MM.1S (cell line): ENCODE measurements at regions not wholly inside any gene's neighbourhood (a gene's known extent, or its start where the extent isn't known, plus 50 kb on each side); places are given as distances from the start of the nearest gene placed in this dataset.

Source experiments
- DNase-seq: peaks from one replicate; pipeline ENCODE4 v3.0.0-alpha.2; 2015
- H2AFZ ChIP-seq: fragments of 300-600 bp; sonication (generic); 2 replicates; pipeline ENCODE4 v1.6.0; 2016; ENCODE audit warnings: antibody characterized with exemption, low read length
- H3F3A ChIP-seq: fragments of 300-600 bp; sonication (generic); 2 replicates; pipeline ENCODE4 v1.6.1; 2016; ENCODE audit warnings: mild to moderate bottlenecking, antibody characterized with exemption, low read length, moderate library complexity, mixed read lengths; ENCODE audit not compliant: insufficient read depth
- H3K27ac ChIP-seq: fragments of 300-600 bp; sonication (generic); 2 replicates; pipeline ENCODE4 v1.5.1; 2016; ENCODE audit warnings: mild to moderate bottlenecking, low read length
- H3K27me3 ChIP-seq: fragments of 300-600 bp; sonication (generic); replicated peaks from 2 replicates; pipeline ENCODE4 v1.6.0; 2016; ENCODE audit warnings: low read length; ENCODE audit not compliant: insufficient read depth
- H3K36me3 ChIP-seq: fragments of 300-600 bp; sonication (generic); replicated peaks from 2 replicates; pipeline ENCODE4 v1.6.1; 2016; ENCODE audit warnings: mild to moderate bottlenecking, low read length, mixed read lengths; ENCODE audit not compliant: insufficient read depth
- H3K4me1 ChIP-seq: fragments of 300-600 bp; sonication (generic); 2 replicates; pipeline ENCODE4 v1.6.1; 2016; ENCODE audit warnings: low read length, mixed read lengths
- H3K4me2 ChIP-seq: fragments of 300-600 bp; sonication (generic); 2 replicates; pipeline ENCODE4 v1.6.0; 2016; ENCODE audit warnings: low read depth, low read length
- H3K4me3 ChIP-seq: fragments of 300-600 bp; sonication (generic); 2 replicates; pipeline ENCODE4 v1.5.1; 2016; ENCODE audit warnings: low read length, mixed read lengths
- H3K79me2 ChIP-seq: fragments of 300-600 bp; sonication (generic); 2 replicates; pipeline ENCODE4 v1.6.1; 2016; ENCODE audit warnings: mixed run types, low read length, mixed read lengths
- H3K9ac ChIP-seq: fragments of 300-600 bp; sonication (generic); 2 replicates; pipeline ENCODE4 v1.6.1; 2016; ENCODE audit warnings: low read length, mixed read lengths
- H3K9me2 ChIP-seq: fragments of 300-600 bp; sonication (generic); replicated peaks from 2 replicates; pipeline ENCODE4 v1.6.1; 2016; ENCODE audit warnings: mild to moderate bottlenecking, low read length, mixed read lengths; ENCODE audit not compliant: insufficient read depth
- H3K9me3 ChIP-seq: fragments of 300-600 bp; sonication (generic); replicated peaks from 2 replicates; pipeline ENCODE4 v1.6.1; 2016; ENCODE audit warnings: mild to moderate bottlenecking, low read length, mixed read lengths; ENCODE audit not compliant: insufficient read depth
- H4K20me1 ChIP-seq: fragments of 300-600 bp; sonication (generic); 2 replicates; pipeline ENCODE4 v1.6.1; 2016; ENCODE audit warnings: mild to moderate bottlenecking, low read length, moderate library complexity, mixed read lengths; ENCODE audit not compliant: insufficient read depth
- CTCF ChIP-seq: fragments of 300-600 bp; sonication (generic); IDR thresholded peaks from 2 replicates; pipeline ENCODE4 v1.5.1; 2016; ENCODE audit warnings: antibody characterized with exemption, low read length, mixed read lengths
- EZH2 ChIP-seq: fragments of 300-600 bp; sonication (generic); optimal IDR thresholded peaks from 2 replicates; pipeline ENCODE3; 2017; ENCODE audit warnings: low read depth, mild to moderate bottlenecking, antibody characterized with exemption, low read length, mixed read lengths
- EZH2phosphoT487 ChIP-seq: fragments of 300-600 bp; sonication (generic); IDR thresholded peaks from 2 replicates; pipeline ENCODE4 v1.6.1; 2018; ENCODE audit warnings: antibody characterized with exemption, low read length

GRCh38 chr3:18481946-18482548 lies 56.9 kb upstream of the SATB1 start:
- no peak overlapping the region for H3K4me3 ChIP-seq
- H3K9me3 ChIP-seq: no peaks in the 10 kb centered on the region
- H3K9me2 ChIP-seq: no peaks in the 10 kb centered on the region
- no peaks in the 10 kb centered on the region for H3K27me3 ChIP-seq
- no peak for TF ChIP-seq CTCF
- no peak for TF ChIP-seq EZH2
- no peak for TF ChIP-seq EZH2phosphoT487
- H3F3A ChIP-seq: no peaks in the 10 kb centered on the region
- no peaks in the 10 kb centered on the region for H3K4me1 ChIP-seq
- H3K79me2 ChIP-seq: no peaks in the 10 kb centered on the region
- H3K36me3 ChIP-seq: no peaks in the 10 kb centered on the region
- DNase-seq: no peak
- H3K9ac ChIP-seq: no peak overlapping the region
- no peaks in the 10 kb centered on the region for H4K20me1 ChIP-seq
- no peak overlapping the region for H3K27ac ChIP-seq
- H3K4me2 ChIP-seq: no peak overlapping the region
- no peak overlapping the region for H2AFZ ChIP-seq

GRCh38 chr3:18477620-18478019 lies 52.5 kb upstream of the SATB1 start:
- Histone ChIP-seq H2AFZ (no peak overlapping the region), H3K9me3 (no peaks in the 10 kb centered on the region), H3K4me3 (no peak overlapping the region), H3K27ac (no peak overlapping the region), H4K20me1 (no peaks in the 10 kb centered on the region), H3K4me1 (no peaks in the 10 kb centered on the region), H3K79me2 (no peaks in the 10 kb centered on the region), H3K9me2 (no peaks in the 10 kb centered on the region), H3K9ac (no peak overlapping the region), H3F3A (no peaks in the 10 kb centered on the region), H3K4me2 (no peak overlapping the region), H3K36me3 (no peaks in the 10 kb centered on the region), H3K27me3 (no peaks in the 10 kb centered on the region)
- DNase-seq: no peak
- TF ChIP-seq CTCF (no peak), EZH2phosphoT487 (no peak), EZH2 (no peak)
